Kidney (tissue), 13 donors: ENCODE measurements at regions not wholly inside any gene's neighbourhood (a gene's known extent, or its start where the extent isn't known, plus 50 kb on each side); places are given as distances from the start of the nearest gene placed in this dataset.

Experiments used
- DNase-seq, 5 donors: peaks; one replicate each; pipeline ENCODE4 v3.0.0-alpha.2; 2013 to 2020
- FAIRE-seq: peaks from 2 replicates; lab custom pipeline; 2012; peaks lifted over from hg19 to GRCh38; lab: Jason Lieb, UNC
- H3K27ac ChIP-seq, 2 donors: one replicate each; pipeline ENCODE4 v1.7.0; 2013; ENCODE audit warnings: low read depth in 2 of 2, low read length in 2 of 2, inconsistent platforms in 1 of 2
- H3K27me3 ChIP-seq: one replicate; pipeline ENCODE4 v1.7.1; 2013; ENCODE audit warnings: low read length, inconsistent platforms; ENCODE audit not compliant: control insufficient read depth, insufficient read depth
- H3K36me3 ChIP-seq, 3 donors: one replicate each; pipeline versions ENCODE4 v1.7.0 to v1.7.1; 2013; ENCODE audit warnings: low read length in 3 of 3, control low read depth in 1 of 3, inconsistent platforms in 1 of 3; ENCODE audit not compliant: insufficient read depth in 3 of 3, control insufficient read depth in 2 of 3
- H3K4me1 ChIP-seq, 3 donors: one replicate each; pipeline versions ENCODE4 v1.7.0 to v1.7.1; 2013; ENCODE audit warnings: low read length in 3 of 3, inconsistent platforms in 1 of 3, low read depth in 1 of 3; ENCODE audit not compliant: control insufficient read depth in 2 of 3, insufficient read depth in 2 of 3
- H3K4me3 ChIP-seq, 3 donors: one replicate each; pipeline versions ENCODE4 v1.7.0 to v1.8.1; 2013; ENCODE audit warnings: low read length in 3 of 3, control low read depth in 1 of 3, inconsistent platforms in 1 of 3
- H3K9ac ChIP-seq, 3 donors: one replicate each; pipeline versions ENCODE4 v1.7.0 to v1.7.1; 2013; ENCODE audit warnings: low read length in 3 of 3, control low read depth in 1 of 3, inconsistent platforms in 1 of 3
- H3K9me3 ChIP-seq, 3 donors: one replicate each; pipeline versions ENCODE4 v1.7.0 to v1.7.1; 2013; ENCODE audit warnings: low read length in 3 of 3, control low read depth in 1 of 3, inconsistent platforms in 1 of 3; ENCODE audit not compliant: control insufficient read depth in 2 of 3, insufficient read depth in 1 of 3
- CTCF ChIP-seq: IDR thresholded peaks from 3 replicates; pipeline ENCODE4 v1.5.1; 2012; ENCODE audit warnings: mild to moderate bottlenecking, moderate library complexity, borderline replicate concordance; ENCODE audit not compliant: insufficient read depth; ENCODE audit errors: extremely low read depth
- intact Hi-C: fragments of 100-400 bp; cut with DNase I; formaldehyde crosslinking; loops from one replicate; pipeline ENCODE4 v1.11.1; 2022
- donor health status: control.
- donor health status: control.
- donor health status: control.
- donor health status: control.
- donor health status: control.
- donor health status: DM: yes; HTN: yes; CAD: no.
- donor health status: Normal renal cell carcinoma (clear cell type).

GRCh38 chr15:38921471-38921870, 356.9 kb upstream of the RASGRP1 start:
- H3K27ac ChIP-seq: no peak overlapping the region
- no peak overlapping the region for H3K9ac ChIP-seq
- no peaks in the 10 kb centered on the region for H3K27me3 ChIP-seq
- no peak for FAIRE-seq
- intact Hi-C loops: no loop called here
- no peak overlapping the region for H3K4me3 ChIP-seq
- TF ChIP-seq CTCF: no peak
- no peaks in the 10 kb centered on the region for H3K4me1 ChIP-seq
- H3K9me3 ChIP-seq: no peaks in the 10 kb centered on the region
- H3K36me3 ChIP-seq: no peaks in the 10 kb centered on the region
- DNase-seq: no peak

- Histone ChIP-seq H3K9ac (no peak overlapping the region), H3K9me3 (no peaks in the 10 kb centered on the region), H3K36me3 (no peaks in the 10 kb centered on the region), H3K4me3 (no peak overlapping the region), H3K27me3 (no peaks in the 10 kb centered on the region), H3K4me1 (no peaks in the 10 kb centered on the region), H3K27ac (no peak overlapping the region)
- no peak for DNase-seq
- TF ChIP-seq CTCF: no peak
- FAIRE-seq: no peak
- intact Hi-C loops: no loop called here
These were observed 363.8 kb upstream of the RASGRP1 start for GRCh38 chr15:38928431-38928830.

GRCh38 chr15:38930851-38931572, 366.4 kb upstream of the RASGRP1 start:
- intact Hi-C loops: no loop called here
- no peak overlapping the region for H3K27ac ChIP-seq
- H3K9me3 ChIP-seq: no peaks in the 10 kb centered on the region
- DNase-seq (no peak), FAIRE-seq (no peak)
- TF ChIP-seq CTCF: no peak
- no peaks in the 10 kb centered on the region for H3K36me3 ChIP-seq
- no peaks in the 10 kb centered on the region for H3K4me1 ChIP-seq
- no peak overlapping the region for H3K9ac ChIP-seq
- H3K4me3 ChIP-seq: no peak overlapping the region
- no peaks in the 10 kb centered on the region for H3K27me3 ChIP-seq
